Natural killer cell treated with Interleukin-12 subunit alpha and Interleukin-12 subunit beta and Interleukin-15 and Interleukin-18, amount 100 ng/mL, for 72 hours (primary cell): ENCODE measurements at regions not wholly inside any gene's neighbourhood (a gene's known extent, or its start where the extent isn't known, plus 50 kb on each side); places are given as distances from the start of the nearest gene placed in this dataset.
A peak's percentile ranks its signal among the peaks of the same experiment; 100 is the strongest.
"Not testable (repeated sequence)": the region's sequence is repeated elsewhere in the genome, so short reads cannot be mapped to it uniquely, and the experiment has no call there.

Experiments used
- ATAC-seq, 2 donors: fragments of 150-1000 bp; cut with Tn5 transposase in 1 of 2; sonication (Bioruptor Pico), chemical (Tn5 transposase) in 1 of 2; 2 replicates each; pipeline ENCODE4 v1.10.0; 2021
- DNase-seq: peaks from one replicate; pipeline ENCODE4 v3.0.0; 2022; ENCODE audit warnings: low spot score
- H3K27ac Mint-ChIP-seq, 2 donors: 1 replicate in 1 of 2; 2 replicates in 1 of 2; pipeline ENCODE4 v1.8.0; 2022; ENCODE audit warnings: mixed read lengths in 2 of 2, mild to moderate bottlenecking in 1 of 2, moderate library complexity in 1 of 2
- H3K27me3 Mint-ChIP-seq, 2 donors: 1 replicate in 1 of 2; 2 replicates in 1 of 2; pipeline ENCODE4 v1.8.0; 2022; ENCODE audit warnings: mixed read lengths in 2 of 2
- H3K36me3 Mint-ChIP-seq: one replicate; pipeline ENCODE4 v1.8.0; 2022; ENCODE audit warnings: mixed read lengths
- H3K4me1 Mint-ChIP-seq, 2 donors: 1 replicate in 1 of 2; 2 replicates in 1 of 2; pipeline ENCODE4 v1.8.0; 2022; ENCODE audit warnings: low read depth in 2 of 2, mixed read lengths in 2 of 2, mild to moderate bottlenecking in 1 of 2
- H3K4me3 Mint-ChIP-seq: one replicate; pipeline ENCODE4 v1.8.0; 2022; ENCODE audit warnings: mixed read lengths
- H3K9me3 Mint-ChIP-seq: 2 replicates; pipeline ENCODE4 v1.8.0; 2022; ENCODE audit warnings: mixed read lengths

DNA sequence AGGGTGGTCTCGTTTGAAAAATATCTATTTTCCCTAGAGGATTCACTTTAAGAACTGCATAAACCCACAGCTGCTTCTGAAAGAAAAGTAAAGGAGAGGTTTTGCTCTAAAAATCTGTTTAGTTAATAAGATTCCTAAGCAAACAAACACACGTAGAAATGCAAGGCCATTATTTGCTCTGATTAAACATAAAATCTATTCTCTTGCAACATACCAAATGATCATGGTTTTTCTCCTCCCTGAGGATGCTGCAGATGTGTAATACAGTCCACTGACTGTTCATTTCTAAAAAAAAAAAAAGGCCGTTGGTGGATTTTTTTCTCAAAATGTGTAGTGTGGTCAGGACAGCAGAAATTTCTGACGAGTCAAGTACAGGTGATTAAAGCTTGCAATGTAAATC, 98.6 kb downstream of the BUB3 start:
- no peaks in the 10 kb centered on the region for H3K27me3 Mint-ChIP-seq
- no peaks in the 10 kb centered on the region for H3K9me3 Mint-ChIP-seq
- H3K36me3 Mint-ChIP-seq, result no peaks in the 10 kb centered on the region
- no peak for ATAC-seq
- H3K4me1 Mint-ChIP-seq, result no peaks in the 10 kb centered on the region
- no peak overlapping the region for H3K4me3 Mint-ChIP-seq
- no peak overlapping the region for H3K27ac Mint-ChIP-seq
- DNase-seq, result no peak

DNA sequence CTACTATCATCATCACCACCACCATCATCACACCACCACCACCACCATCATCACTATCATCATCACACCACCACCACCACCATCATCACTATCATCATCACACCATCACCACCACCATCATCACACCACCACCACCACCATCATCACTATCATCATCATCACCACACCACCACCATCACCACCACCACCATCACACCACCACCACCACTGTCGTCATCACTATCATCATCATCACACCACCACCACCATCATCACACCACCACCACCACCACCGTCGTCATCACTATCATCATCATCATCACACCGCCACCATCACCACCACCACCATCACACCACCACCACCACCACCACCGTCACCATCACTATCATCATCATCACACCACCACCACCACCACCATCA, 100.1 kb downstream of the BUB3 start:
- H3K36me3 Mint-ChIP-seq, H3K9me3 Mint-ChIP-seq, H3K4me1 Mint-ChIP-seq, H3K4me3 Mint-ChIP-seq, DNase-seq, H3K27me3 Mint-ChIP-seq, H3K27ac Mint-ChIP-seq: not testable (repeated sequence)
- ATAC-seq, result peak in 1 of 2 donors; percentile 48

DNA sequence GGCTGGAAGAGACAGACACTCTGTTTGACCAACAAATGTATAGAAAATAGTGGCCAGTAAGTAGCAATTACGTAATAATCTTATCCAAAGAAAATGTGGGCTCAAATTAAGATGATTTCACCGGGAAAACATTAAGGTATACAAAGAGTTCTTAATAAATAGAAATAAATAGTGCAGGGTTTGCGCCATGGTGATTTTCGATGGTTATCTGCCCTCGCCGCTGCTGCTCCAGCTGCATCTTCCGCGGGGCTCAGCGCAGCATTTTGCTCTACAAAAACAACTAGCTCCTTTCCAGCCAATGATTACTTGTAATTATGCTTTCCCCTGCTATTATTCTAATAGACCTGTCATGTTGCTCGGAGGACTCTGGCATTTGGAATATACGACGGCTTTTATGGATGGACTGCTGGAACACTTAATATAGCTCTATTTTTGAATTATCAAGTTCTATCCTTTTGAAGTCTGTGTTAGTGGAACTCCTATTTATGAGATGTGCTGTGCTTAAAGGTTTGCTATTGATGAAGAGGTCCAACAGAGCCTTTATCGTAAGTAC, 103.8 kb downstream of the BUB3 start:
- Mint-ChIP-seq H3K27ac (no peak overlapping the region), H3K9me3 (no peaks in the 10 kb centered on the region), H3K4me3 (no peak overlapping the region), H3K36me3 (no peaks in the 10 kb centered on the region), H3K27me3 (no peaks in the 10 kb centered on the region), H3K4me1 (no peaks in the 10 kb centered on the region)
- DNase-seq (no peak), ATAC-seq (no peak)

DNA sequence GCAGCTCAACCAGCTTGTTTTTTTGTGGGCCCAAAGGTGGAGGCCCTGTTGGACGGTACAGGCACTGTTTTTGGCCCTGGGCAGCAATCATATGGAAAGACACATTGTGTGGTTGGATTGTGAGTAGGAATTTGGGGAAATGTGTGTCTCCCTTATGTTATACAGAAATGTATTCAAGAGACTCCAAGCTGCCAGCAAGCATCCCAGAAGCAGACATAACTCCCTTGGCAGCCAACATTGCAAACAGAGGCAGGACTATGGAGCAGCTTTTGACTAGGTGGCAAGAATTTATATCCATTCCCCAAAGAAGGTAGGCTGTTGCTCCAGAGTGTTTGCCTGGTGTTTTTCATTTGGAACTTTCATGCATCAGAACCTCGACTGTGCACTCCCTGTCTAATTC, 104.9 kb downstream of the BUB3 start:
- Mint-ChIP-seq H3K4me3 (no peak overlapping the region), H3K27ac (no peak overlapping the region), H3K36me3 (no peaks in the 10 kb centered on the region), H3K9me3 (no peaks in the 10 kb centered on the region), H3K27me3 (no peaks in the 10 kb centered on the region), H3K4me1 (no peaks in the 10 kb centered on the region)
- DNase-seq (no peak), ATAC-seq (no peak)

DNA sequence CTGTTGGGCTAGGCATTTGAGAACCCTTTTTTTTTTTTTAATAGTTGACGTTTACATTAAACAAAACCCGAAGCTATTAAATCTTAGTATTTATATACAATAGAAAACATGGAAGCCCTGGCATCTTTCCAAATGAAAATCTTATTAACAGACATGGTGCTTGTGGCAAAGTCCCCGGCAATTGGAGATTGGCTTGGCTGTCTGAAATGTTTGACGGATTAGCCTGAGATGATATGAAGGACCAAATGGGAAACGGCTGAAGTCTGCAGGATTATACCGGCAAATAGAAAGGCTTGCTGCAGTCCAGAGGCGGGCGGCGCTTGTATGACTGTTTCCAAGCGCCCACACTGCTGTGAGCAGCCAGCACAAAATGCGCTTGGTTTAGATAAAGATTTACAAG, 105.6 kb downstream of the BUB3 start:
- no peak overlapping the region for H3K4me3 Mint-ChIP-seq

DNA sequence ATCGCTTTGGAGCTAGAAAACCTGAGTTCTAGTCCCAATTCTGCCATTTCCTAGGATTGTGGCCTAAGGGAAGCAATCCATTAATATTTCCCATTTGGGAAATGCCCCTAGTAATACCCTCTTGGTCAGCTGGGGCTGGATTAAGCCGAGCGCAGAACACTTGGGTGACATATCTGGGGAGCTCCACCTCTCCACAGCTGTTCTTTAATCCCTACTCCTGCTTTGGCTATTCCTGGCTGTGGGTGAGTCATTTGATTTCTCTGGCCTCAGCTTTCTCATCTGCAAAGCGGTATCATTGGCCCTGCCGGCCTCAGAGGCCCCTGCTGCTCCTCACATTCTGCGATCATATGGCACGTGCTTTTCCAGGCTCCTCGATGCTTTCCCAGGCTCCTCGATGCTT, 108.3 kb downstream of the BUB3 start:
- Mint-ChIP-seq H3K4me1 (no peaks in the 10 kb centered on the region), H3K9me3 (no peaks in the 10 kb centered on the region), H3K36me3 (no peaks in the 10 kb centered on the region), H3K27me3 (no peaks in the 10 kb centered on the region), H3K27ac (no peak overlapping the region), H3K4me3 (no peak overlapping the region)
- DNase-seq (no peak), ATAC-seq (no peak)

More for the DNA sequence above, 105.6 kb downstream of the BUB3 start:
- no peak for DNase-seq
- Mint-ChIP-seq H3K9me3 (no peaks in the 10 kb centered on the region), H3K27me3 (no peaks in the 10 kb centered on the region), H3K27ac (no peak overlapping the region), H3K36me3 (no peaks in the 10 kb centered on the region), H3K4me1 (no peaks in the 10 kb centered on the region)
- no peak for ATAC-seq

DNA sequence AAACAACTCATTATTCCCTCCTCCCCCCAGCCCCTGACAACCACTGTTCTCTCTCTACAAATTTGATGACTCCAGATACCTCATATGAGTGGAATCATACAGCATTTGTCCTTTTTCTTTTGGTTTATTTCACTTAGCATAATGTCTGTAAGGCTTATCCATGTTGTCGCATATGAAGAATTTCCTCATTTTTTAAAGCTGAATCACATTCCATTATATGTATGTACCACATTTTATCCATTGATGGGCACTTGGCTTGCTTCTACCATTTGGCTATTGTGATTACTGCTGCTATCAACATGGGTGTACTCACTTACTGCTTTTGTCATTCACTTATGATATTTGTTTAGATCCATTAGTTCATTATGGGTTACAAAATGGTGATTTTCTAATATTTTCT, 112.8 kb downstream of the BUB3 start:
- Mint-ChIP-seq H3K27me3 (no peaks in the 10 kb centered on the region), H3K4me1 (peaks cover 4 to 6% of the 10 kb centered on the region in 2 donors), H3K4me3 (no peak overlapping the region), H3K36me3 (no peaks in the 10 kb centered on the region), H3K27ac (no peak overlapping the region), H3K9me3 (no peaks in the 10 kb centered on the region)
- no peak for ATAC-seq
- DNase-seq, result no peak

DNA sequence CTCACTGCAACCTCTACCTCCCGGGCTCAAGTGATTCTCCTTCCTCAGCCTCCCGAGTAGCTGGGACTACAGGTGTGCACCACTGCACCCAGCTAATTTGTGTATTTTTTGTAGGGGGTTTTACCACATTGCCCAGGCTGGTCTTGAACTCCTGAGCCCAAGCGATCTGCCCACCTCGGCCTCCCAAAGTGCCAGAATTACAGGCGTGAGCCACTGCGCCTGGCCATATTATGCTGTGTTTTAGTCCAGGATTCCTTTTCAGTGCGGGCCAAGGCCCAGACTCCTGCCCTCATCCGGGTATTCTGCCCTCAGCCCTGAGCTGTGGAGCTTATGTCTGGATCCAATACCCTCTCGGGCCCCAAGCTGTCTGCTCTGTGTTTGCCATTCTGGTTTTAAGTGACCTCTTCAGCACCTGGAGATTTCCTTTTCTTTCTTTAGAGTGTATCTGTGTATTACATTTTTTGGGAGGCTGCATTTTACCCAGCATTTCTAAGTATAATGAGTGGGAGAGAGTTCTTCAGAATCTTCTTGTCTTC, 114.9 kb downstream of the BUB3 start:
- Mint-ChIP-seq H3K4me3 (no peak overlapping the region), H3K27me3 (peaks cover 5 to 7% of the 10 kb centered on the region in 2 donors), H3K9me3 (no peaks in the 10 kb centered on the region), H3K36me3 (no peaks in the 10 kb centered on the region), H3K4me1 (peaks cover 4 to 6% of the 10 kb centered on the region in 2 donors), H3K27ac (no peak overlapping the region)
- ATAC-seq (no peak), DNase-seq (no peak)

DNA sequence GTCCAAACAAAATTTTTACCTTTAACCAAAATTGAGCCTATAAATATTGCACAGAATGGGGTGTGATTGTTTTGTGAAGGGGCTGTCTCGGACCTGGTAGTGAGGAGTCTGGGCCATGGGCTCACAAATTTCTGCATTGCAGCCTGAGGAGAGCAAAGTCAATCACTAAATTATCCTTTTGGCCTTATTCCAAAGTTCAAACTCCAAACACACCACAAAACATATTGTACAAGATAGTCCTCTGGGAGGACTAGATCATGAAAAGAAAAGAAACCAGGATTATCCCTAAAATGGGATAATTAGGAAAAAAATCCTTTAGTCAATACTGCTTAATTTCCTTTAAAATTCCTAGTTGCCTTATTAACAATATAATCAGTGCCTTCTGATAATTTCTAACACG, 115.5 kb downstream of the BUB3 start:
- H3K27ac Mint-ChIP-seq, result no peak overlapping the region
- ATAC-seq, result no peak
- peaks cover 10 to 12% of the 10 kb centered on the region in 2 donors for H3K27me3 Mint-ChIP-seq
- no peak for DNase-seq
- H3K36me3 Mint-ChIP-seq, result no peaks in the 10 kb centered on the region
- peaks cover 4 to 6% of the 10 kb centered on the region in 2 donors for H3K4me1 Mint-ChIP-seq
- H3K4me3 Mint-ChIP-seq, result no peak overlapping the region
- no peaks in the 10 kb centered on the region for H3K9me3 Mint-ChIP-seq

DNA sequence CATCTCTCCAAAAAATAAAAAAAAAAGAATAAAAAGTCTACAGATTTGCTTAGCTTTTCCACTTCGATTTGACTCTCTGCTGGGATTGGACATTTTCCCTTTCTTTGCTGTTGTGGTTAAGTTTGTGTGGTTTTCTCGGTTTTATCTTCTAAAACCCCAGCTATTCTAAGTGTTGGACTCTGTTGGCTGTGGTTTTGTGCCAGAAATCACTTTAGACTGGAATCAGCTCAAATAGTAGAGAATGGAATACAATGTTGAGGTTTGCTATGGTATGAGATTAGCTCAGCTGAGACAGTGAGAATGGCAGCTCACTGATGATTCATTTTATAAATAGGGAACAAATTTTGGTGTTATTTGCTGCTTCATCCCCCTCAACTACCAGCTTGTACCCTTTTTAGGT, 116.0 kb downstream of the BUB3 start:
- DNase-seq (no peak), ATAC-seq (no peak)
- Mint-ChIP-seq H3K9me3 (no peaks in the 10 kb centered on the region), H3K27ac (no peak overlapping the region), H3K27me3 (peaks cover 14 to 15% of the 10 kb centered on the region in 2 donors), H3K4me3 (no peak overlapping the region), H3K36me3 (no peaks in the 10 kb centered on the region), H3K4me1 (peaks cover 4 to 6% of the 10 kb centered on the region in 2 donors)

DNA sequence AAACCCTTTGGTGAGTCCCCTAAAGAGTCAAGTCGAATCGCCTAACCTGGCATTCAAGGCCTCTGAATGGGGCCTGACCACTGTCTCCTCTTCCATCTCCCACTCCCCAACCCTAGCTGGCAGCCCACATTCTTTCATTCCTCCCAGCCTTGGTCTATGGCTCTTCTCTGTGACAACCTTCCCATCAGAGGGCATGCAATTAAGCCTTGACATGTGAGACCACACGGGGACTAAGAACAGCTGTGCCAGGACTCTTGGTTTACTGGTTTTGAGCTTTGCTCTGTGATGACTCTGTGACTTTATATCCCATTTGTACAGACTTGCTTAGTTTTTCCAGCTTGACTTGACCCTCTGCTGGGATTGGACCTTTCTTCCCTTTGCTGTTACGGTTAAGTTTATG, 116.6 kb downstream of the BUB3 start:
- no peaks in the 10 kb centered on the region for H3K36me3 Mint-ChIP-seq
- no peak overlapping the region for H3K4me3 Mint-ChIP-seq
- H3K27me3 Mint-ChIP-seq, result peaks cover 17 to 18% of the 10 kb centered on the region in 2 donors
- ATAC-seq (no peak), DNase-seq (no peak)
- H3K9me3 Mint-ChIP-seq, result no peaks in the 10 kb centered on the region
- H3K27ac Mint-ChIP-seq, result no peak overlapping the region
- H3K4me1 Mint-ChIP-seq, result peaks cover 4 to 6% of the 10 kb centered on the region in 2 donors

DNA sequence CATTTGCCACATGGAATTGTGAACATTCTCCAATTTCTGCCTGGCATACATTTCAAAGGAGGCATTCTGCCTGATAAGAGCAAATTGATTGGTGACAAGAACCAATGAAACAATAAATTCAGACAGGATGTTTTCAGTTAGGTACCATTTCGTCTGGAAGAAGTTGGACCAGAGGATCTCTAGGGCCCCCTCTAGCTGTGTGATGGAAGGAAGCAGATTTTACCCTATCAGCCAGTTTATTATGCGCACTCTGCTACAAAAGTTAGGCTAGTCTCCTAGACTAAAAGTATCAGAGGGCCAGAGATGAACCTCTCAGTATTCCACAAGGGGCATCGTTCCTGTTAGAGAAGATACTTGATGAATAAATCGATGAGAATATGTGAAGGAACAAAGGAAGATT, 118.0 kb downstream of the BUB3 start:
- peaks cover 4 to 6% of the 10 kb centered on the region in 2 donors for H3K4me1 Mint-ChIP-seq
- DNase-seq (no peak), ATAC-seq (no peak)
- no peak overlapping the region for H3K27ac Mint-ChIP-seq
- H3K27me3 Mint-ChIP-seq, result peaks cover 17 to 20% of the 10 kb centered on the region in 2 donors
- no peaks in the 10 kb centered on the region for H3K36me3 Mint-ChIP-seq
- H3K4me3 Mint-ChIP-seq, result no peak overlapping the region
- peaks cover 3% of the 10 kb centered on the region for H3K9me3 Mint-ChIP-seq

DNA sequence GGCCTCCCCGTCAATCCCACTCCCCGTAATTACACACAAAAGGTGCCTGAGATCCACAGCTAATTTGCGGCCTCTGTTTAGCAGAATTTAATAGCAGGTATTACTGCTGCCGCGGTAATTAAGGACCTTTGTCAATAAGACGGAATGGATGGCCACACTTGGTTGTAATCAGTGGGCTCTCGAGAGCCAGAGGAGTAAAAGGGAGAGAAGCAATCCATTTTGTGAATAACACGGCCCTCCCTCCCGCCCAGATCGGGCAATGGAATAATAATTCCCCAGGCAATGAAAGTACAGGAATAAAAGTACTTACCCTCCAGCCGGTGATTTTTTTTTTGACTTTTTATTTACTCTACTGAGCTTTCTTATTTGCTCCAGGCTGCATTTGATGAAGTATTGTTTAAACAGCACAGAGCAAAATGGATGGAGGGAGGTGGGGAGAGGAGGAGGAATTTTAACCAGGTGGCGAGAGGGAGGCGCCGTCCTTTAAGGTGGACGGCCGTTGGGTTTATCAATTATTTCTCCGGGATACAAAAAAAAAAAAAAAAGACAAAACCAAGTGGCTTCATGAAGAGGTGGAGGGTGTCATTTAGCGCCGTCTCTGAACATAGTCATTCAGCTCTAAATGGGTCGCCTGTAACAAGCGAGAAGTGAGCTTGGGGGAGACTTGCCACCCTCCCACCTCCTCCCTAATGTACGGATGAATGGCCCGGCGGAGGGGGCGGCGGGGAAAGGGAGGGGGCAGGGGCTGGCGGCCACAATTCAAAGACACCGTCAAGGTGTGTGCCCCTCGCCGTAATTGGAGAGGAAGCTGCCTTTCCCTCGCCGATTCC, 120.3 kb downstream of the BUB3 start:
- H3K27ac Mint-ChIP-seq, result no peak overlapping the region
- H3K36me3 Mint-ChIP-seq, result no peaks in the 10 kb centered on the region
- H3K27me3 Mint-ChIP-seq, result peaks cover 17 to 20% of the 10 kb centered on the region in 2 donors
- no peak overlapping the region for H3K4me3 Mint-ChIP-seq
- DNase-seq, result no peak
- peaks cover 3% of the 10 kb centered on the region for H3K9me3 Mint-ChIP-seq
- peaks cover 4 to 6% of the 10 kb centered on the region in 2 donors for H3K4me1 Mint-ChIP-seq
- no peak for ATAC-seq

DNA sequence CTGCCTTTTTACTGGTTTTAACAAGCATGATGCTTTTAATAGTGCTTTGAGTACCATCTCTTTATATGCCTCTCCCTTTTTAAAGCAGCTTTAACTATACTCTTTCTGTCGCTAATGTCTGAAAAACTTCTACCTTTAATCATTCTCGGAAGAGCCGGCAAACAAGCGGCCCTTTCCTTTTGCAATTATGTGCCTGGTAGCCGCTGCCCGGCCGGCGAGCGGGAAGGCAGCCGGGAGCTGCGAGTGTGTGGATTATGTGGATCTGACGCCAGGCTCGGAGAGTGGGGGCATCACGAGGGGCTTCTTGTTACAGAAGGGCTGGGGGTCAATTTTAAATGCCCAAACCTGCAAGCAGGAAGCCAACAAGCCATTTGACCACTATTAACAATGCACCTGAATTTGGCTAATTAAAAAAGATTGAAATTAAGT, 120.9 kb downstream of the BUB3 start:
- Mint-ChIP-seq H3K4me3 (no peak overlapping the region), H3K36me3 (no peaks in the 10 kb centered on the region), H3K9me3 (peaks cover 3% of the 10 kb centered on the region), H3K27ac (no peak overlapping the region), H3K4me1 (peaks cover 4 to 6% of the 10 kb centered on the region in 2 donors), H3K27me3 (peaks cover 17 to 20% of the 10 kb centered on the region in 2 donors)
- DNase-seq (no peak), ATAC-seq (no peak)
